G401 (cell line): ENCODE measurements at regions not wholly inside any gene's neighbourhood (a gene's known extent, or its start where the extent isn't known, plus 50 kb on each side); places are given as distances from the start of the nearest gene placed in this dataset.

Experiments used
- DNase-seq: peaks from one replicate; pipeline ENCODE4 v3.0.0-alpha.2; 2015; ENCODE audit warnings: low spot score
- in situ Hi-C: cut with HindIII; loops from 2 replicates; pipeline ENCODE4 v1.10.0; 2016; ENCODE audit warnings: low sequenced_read_pairs, mixed read lengths

- DNase-seq: no peak
- in situ Hi-C loops: no loop called here
Measured at GRCh38 chr11:10942620-10943019, 84.8 kb upstream of the ZBED5 start.

GRCh38 chr11:10941871-10942270 lies 84.0 kb upstream of the ZBED5 start:
- peak; percentile 2 for DNase-seq
- in situ Hi-C loops: no loop called here

GRCh38 chr11:10941414-10941813 lies 83.6 kb upstream of the ZBED5 start:
- peak; percentile 57 for DNase-seq
- in situ Hi-C loops: no loop called here

- DNase-seq: no peak
- in situ Hi-C loops: no loop called here
Measured at GRCh38 chr11:10938650-10939387, 81.0 kb upstream of the ZBED5 start.

GRCh38 chr11:10938231-10938630 lies 80.4 kb upstream of the ZBED5 start:
- in situ Hi-C loops: no loop called here
- DNase-seq: no peak

GRCh38 chr11:10937385-10937771 lies 79.5 kb upstream of the ZBED5 start:
- no peak for DNase-seq

GRCh38 chr11:10936626-10937384 lies 79.0 kb upstream of the ZBED5 start:
- DNase-seq: no peak
- in situ Hi-C loops: no loop called here

More at GRCh38 chr11:10937385-10937771, 79.5 kb upstream of the ZBED5 start:
- in situ Hi-C loops: no loop called here

GRCh38 chr11:10935015-10935559 lies 77.2 kb upstream of the ZBED5 start:
- DNase-seq: no peak
- in situ Hi-C loops: no loop called here

- in situ Hi-C loops: no loop called here
- no peak for DNase-seq
Measured at GRCh38 chr11:10934293-10934860, 76.5 kb upstream of the ZBED5 start.

- DNase-seq: peak; percentile 94
- in situ Hi-C loops: no loop called here
Measured at GRCh38 chr11:10933455-10934292, 75.8 kb upstream of the ZBED5 start.

- in situ Hi-C loops: no loop called here
- DNase-seq: no peak
Measured at GRCh38 chr11:10932976-10933375, 75.1 kb upstream of the ZBED5 start.

GRCh38 chr11:10931761-10932670 lies 74.2 kb upstream of the ZBED5 start:
- no peak for DNase-seq
- in situ Hi-C loops: no loop called here

GRCh38 chr11:10930972-10931760 lies 73.3 kb upstream of the ZBED5 start:
- in situ Hi-C loops: no loop called here
- peak; percentile 69 for DNase-seq

- DNase-seq: peak; percentile 36
- in situ Hi-C loops: no loop called here
Measured at GRCh38 chr11:10930224-10930971, 72.5 kb upstream of the ZBED5 start.

GRCh38 chr11:10927538-10927937 lies 69.7 kb upstream of the ZBED5 start:
- in situ Hi-C loops: no loop called here
- DNase-seq: no peak

GRCh38 chr11:10926801-10927211 lies 69.0 kb upstream of the ZBED5 start:
- in situ Hi-C loops: no loop called here
- no peak for DNase-seq
